ENCODE measurements at regions not wholly inside any gene's neighbourhood (a gene's known extent, or its start where the extent isn't known, plus 50 kb on each side); places are given as distances from the start of the nearest gene placed in this dataset.

GRCh38 chr6:150680510-150680909 lies 80.8 kb downstream of the PLEKHG1 start:
- TF ChIP-seq, protein P1, sequence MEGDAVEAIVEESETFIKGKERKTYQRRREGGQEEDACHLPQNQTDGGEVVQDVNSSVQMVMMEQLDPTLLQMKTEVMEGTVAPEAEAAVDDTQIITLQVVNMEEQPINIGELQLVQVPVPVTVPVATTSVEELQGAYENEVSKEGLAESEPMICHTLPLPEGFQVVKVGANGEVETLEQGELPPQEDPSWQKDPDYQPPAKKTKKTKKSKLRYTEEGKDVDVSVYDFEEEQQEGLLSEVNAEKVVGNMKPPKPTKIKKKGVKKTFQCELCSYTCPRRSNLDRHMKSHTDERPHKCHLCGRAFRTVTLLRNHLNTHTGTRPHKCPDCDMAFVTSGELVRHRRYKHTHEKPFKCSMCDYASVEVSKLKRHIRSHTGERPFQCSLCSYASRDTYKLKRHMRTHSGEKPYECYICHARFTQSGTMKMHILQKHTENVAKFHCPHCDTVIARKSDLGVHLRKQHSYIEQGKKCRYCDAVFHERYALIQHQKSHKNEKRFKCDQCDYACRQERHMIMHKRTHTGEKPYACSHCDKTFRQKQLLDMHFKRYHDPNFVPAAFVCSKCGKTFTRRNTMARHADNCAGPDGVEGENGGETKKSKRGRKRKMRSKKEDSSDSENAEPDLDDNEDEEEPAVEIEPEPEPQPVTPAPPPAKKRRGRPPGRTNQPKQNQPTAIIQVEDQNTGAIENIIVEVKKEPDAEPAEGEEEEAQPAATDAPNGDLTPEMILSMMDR (IDR thresholded peaks at IDR 0.05; ENCODE audit: extremely low read depth, insufficient read depth, missing control alignments) = no peak
- no peak for DNase-seq (ENCODE audit: low spot score)
- in situ Hi-C loops (cut with MboI; ENCODE audit: low pct_unique_long_range_greater_than_20kb, low sequenced_read_pairs, unreplicated experiment) = no loop called here

DNA sequence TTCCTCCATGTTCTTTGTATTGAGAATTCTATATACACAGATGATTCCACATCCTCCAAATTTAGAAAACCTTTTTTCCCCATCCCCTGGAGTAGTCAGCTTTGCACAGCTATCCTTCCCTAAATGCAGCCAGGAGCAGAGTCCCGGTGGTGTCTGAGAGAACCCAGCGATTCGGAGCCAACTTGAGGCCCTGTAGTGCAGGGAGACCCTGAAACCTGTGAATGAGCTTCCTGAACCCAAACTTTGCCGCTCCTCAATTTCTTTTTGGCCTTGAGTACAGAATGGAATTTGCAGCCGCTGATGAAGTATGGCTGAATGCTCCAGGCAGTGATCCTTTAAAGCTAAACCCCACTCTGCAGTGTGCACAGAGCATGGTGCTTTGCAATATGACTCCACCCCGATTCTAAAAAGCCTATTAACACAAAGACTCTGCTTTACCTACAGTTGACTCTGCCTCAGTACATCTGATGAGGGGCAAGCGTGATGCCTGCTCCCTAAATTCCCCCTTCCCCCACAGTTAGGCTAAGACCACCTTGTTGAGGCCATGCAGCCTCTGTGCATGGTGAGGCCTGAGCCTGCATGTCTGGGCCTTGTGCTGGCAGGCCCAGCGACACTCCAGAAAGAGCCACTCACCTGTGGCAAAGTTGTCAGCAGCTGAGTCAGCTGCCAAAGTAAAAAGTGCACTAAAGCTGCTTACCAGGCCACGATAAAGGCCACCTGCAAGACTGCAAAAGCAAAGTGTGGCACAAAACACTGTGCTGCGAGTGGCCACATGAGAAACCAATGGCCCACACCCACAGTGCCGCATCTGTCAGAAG lies 82.1 kb downstream of the PLEKHG1 start:
- TF ChIP-seq, protein P1 (IDR thresholded peaks at IDR 0.05; ENCODE audit: extremely low read depth, insufficient read depth, missing control alignments) = no peak
- in situ Hi-C loops (cut with MboI; ENCODE audit: low pct_unique_long_range_greater_than_20kb, low sequenced_read_pairs, unreplicated experiment) = no loop called here
- DNase-seq (ENCODE audit: low spot score) = no peak

DNA sequence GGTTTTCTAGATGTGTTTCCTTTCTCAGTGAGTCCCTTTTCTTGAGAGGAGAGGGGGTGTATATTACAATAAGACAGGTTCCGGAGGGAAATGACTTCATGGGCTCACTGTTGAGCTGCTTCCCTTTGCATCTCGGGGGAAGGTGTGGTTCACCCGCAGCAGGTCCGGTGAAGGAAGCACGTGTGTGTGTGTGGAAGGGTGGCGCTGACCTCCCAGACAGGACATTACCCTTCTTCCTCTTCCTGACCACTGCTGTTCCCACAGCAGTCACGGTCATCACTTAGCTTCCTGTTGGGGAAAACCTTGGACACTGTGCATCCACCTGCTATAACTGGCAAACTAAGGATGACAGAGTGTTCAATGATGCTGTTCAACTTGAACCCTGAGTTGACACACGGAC lies 83.6 kb downstream of the PLEKHG1 start:
- TF ChIP-seq, protein P1 (IDR thresholded peaks at IDR 0.05; ENCODE audit: extremely low read depth, insufficient read depth, missing control alignments) = no peak
- no peak for DNase-seq (ENCODE audit: low spot score)
- in situ Hi-C loops (cut with MboI; ENCODE audit: low pct_unique_long_range_greater_than_20kb, low sequenced_read_pairs, unreplicated experiment) = no loop called here

- no peak for DNase-seq (ENCODE audit: low spot score)
- in situ Hi-C loops (cut with MboI; ENCODE audit: low pct_unique_long_range_greater_than_20kb, low sequenced_read_pairs, unreplicated experiment) = no loop called here
- TF ChIP-seq, protein P1 (IDR thresholded peaks at IDR 0.05; ENCODE audit: extremely low read depth, insufficient read depth, missing control alignments) = no peak
Observed at GRCh38 chr6:150684161-150684560, 84.5 kb downstream of the PLEKHG1 start.

DNA sequence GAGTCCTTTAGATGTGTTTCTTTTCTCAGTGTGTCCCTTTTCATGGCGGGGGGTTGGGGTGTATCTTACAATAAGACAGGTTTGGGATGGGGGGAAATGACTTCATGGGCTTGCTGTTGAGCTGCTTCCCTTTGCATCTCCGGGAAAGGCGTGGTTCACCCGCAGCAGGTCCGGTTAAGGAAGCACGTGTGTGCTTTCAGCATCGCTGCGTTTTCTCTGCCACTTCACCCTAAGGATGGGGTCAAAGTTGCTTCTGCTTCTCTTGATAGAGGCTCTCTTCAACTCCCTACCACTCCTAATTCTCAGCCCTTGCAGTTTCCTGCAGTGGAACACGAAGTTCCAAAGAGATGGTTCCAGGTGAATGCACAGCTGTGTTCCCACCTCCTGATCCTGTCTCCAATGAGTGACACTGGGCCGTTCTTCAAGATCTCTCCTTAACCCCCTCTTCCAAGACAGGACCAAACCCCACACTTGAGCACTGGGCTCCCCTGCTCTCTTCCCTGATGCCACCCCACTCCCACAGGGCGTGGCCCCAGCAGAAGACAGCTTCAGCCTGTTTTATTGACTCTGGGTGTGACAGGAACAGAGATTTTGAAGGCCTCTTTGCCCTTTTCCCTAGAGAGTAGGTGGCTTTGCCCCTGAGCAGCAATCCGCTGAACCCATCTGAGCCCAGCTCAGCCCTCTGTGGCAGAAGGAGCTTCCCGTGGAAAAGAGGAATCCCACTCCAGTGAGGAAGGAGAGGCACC lies 85.2 kb downstream of the PLEKHG1 start:
- TF ChIP-seq, protein P1 (IDR thresholded peaks at IDR 0.05; ENCODE audit: extremely low read depth, insufficient read depth, missing control alignments) = no peak
- in situ Hi-C loops (cut with MboI; ENCODE audit: low pct_unique_long_range_greater_than_20kb, low sequenced_read_pairs, unreplicated experiment) = no loop called here
- no peak for DNase-seq (ENCODE audit: low spot score)

DNA sequence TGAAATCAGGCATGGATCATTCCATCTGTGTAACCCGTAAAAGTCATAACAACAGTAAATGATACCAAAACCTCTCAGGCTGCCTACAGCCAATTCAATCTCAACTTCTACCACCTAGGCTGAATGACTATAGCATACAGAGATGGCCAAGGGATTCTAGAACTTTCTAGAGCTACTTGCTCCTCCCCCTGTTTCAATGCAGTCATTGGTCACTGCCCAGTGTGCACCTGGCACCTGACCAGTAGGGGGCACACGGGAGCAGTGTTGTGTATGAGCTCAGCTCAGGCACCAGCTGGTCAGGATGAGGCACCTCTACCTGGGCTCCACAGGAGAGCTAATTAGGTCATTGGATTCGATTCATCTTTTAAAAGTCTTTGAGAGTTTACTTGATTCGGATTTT lies 86.2 kb downstream of the PLEKHG1 start:
- in situ Hi-C loops (cut with MboI; ENCODE audit: low pct_unique_long_range_greater_than_20kb, low sequenced_read_pairs, unreplicated experiment) = no loop called here
- DNase-seq (ENCODE audit: low spot score) = peak; percentile 54
- TF ChIP-seq, protein P1 (IDR thresholded peaks at IDR 0.05; ENCODE audit: extremely low read depth, insufficient read depth, missing control alignments) = peak; percentile 90

Measured in GM13977 (cell line).